ENCODE measurements at regions not wholly inside any gene's neighbourhood (a gene's known extent, or its start where the extent isn't known, plus 50 kb on each side); places are given as distances from the start of the nearest gene placed in this dataset.

DNA sequence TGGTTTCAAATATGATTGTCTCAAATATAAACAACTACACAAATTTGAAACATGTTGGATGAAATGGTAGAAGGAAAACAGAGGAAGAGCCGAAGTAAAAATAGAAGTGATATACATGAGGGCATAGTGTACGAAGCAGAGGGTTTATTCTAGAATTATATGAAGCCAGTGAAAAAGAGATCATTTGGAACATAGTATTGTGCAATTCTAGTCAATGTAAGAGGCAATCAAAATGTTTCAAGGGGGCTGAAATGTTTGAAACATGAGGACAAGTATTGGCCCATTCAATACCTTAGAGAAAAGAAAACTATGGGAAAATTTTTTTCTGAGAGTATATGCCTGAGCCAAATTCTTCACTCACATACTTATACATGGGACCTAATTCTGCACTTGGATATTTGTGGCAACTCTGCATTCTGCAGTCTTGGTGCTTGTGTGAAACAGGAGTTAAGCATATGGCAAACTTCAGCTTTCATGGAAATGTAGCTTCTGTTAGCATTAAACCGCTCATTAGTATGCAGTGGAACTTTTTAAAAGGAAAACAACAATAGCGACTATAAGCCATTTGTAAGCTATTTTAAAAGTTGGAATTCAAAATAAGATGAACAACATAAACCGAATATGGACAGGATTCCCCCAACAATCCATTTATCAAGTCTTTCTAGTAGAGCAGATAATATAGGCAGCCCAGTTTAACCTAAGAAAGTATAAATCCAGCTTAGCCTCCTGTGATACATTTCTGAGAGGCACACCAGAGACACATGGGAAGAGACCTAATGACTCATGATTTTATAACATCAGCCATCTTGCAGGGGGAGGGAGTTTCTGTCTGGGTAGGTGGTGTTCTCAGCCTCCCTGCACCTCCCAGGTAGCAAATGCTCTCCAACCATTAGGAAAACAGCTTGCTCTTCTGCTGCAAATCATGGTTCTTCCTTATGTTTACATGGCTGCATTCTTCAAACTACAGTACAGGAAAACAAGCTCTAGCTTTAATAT is 197.8 kb downstream of the PAX3 start:
- no peaks in the 10 kb centered on the region for H3K4me1 Mint-ChIP-seq (ENCODE audit: low read depth)
- no peak for DNase-seq
- H3K36me3 Mint-ChIP-seq (ENCODE audit: low read depth) = no peaks in the 10 kb centered on the region
- no peaks in the 10 kb centered on the region for H3K9me3 Mint-ChIP-seq (ENCODE audit: insufficient read depth)
- no peaks in the 10 kb centered on the region for H3K27me3 Mint-ChIP-seq (ENCODE audit: low read depth)
- ATAC-seq = no peak
- POLR2A ChIA-PET = no interaction called here
- H3K27ac Mint-ChIP-seq = no peak overlapping the region
- no peak overlapping the region for H3K4me3 Mint-ChIP-seq
- CTCF ChIA-PET = no interaction called here

DNA sequence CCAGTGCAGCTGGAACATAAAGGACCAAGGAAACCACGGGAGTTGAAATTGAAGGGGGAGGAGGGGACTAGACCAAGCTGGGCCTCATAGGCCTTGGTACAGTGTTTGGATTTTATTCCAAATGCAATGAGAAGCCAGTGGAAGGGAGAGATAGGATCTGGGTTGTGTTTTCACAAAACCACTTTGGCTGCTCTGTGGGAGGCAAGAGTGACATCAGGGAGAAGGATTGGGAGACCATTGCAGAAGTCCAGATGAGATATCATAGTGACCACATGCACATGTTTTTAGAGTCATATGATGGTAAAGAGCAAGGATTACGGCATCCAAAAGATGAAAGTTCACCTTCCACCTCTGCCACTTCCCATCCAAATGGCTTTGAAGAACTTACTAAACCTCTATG is 210.2 kb downstream of the PAX3 start:
- Mint-ChIP-seq H3K27me3 (ENCODE audit: low read depth) (no peaks in the 10 kb centered on the region), H3K4me3 (no peak overlapping the region), H3K4me1 (ENCODE audit: low read depth) (no peaks in the 10 kb centered on the region), H3K27ac (no peak overlapping the region), H3K9me3 (ENCODE audit: insufficient read depth) (no peaks in the 10 kb centered on the region), H3K36me3 (ENCODE audit: low read depth) (no peaks in the 10 kb centered on the region)
- no peak for ATAC-seq
- ChIA-PET CTCF (no interaction called here), POLR2A (no interaction called here)
- DNase-seq = no peak

DNA sequence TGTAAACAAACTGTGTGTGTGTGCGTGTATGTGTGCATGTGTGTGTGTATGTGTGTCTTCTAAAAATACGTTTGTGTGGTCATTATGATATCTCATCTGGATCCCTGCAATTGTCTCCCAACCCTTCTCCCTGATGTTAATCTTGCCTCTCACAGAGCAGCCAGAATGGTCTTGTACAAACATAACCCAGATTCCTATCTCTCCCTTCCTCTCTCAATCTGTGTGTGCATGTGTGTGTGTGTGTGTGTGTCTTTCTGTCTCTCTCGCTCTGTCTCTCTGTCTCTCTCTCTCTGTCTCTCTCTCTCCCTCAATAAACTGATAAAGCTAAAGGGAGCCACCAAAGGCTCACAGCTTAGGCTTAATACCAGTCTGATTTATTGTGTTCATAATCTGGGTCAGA is 210.8 kb downstream of the PAX3 start:
- CTCF ChIA-PET = no interaction called here

DNA sequence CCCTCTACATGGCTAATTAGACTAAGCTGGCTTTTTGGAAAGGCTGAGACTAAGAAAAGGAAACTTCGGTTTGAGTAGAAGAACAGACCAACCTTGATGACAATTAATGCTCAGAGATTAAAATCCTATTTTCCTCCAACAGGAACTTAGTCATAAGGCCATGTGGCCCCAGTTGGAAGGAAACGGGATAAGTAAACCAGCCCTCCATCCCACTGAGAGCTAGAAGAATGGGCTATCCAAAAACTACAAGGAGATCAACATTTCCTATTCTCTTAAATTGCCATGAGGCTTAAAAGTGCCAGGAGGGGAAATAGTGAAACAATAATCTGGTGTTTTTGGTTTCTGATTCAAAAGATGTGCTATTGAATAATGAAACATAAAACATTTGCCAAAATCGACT is 216.6 kb downstream of the PAX3 start:
- ChIA-PET POLR2A (no interaction called here), CTCF (no interaction called here)
- no peaks in the 10 kb centered on the region for H3K4me1 Mint-ChIP-seq (ENCODE audit: low read depth)
- H3K27me3 Mint-ChIP-seq (ENCODE audit: low read depth) = no peaks in the 10 kb centered on the region
- no peak overlapping the region for H3K4me3 Mint-ChIP-seq
- H3K36me3 Mint-ChIP-seq (ENCODE audit: low read depth) = no peaks in the 10 kb centered on the region
- ATAC-seq (no peak), DNase-seq (no peak)
- no peak overlapping the region for H3K27ac Mint-ChIP-seq
- no peaks in the 10 kb centered on the region for H3K9me3 Mint-ChIP-seq (ENCODE audit: insufficient read depth)

More for the DNA sequence above, 210.8 kb downstream of the PAX3 start:
- Mint-ChIP-seq H3K27me3 (ENCODE audit: low read depth) (no peaks in the 10 kb centered on the region), H3K27ac (no peak overlapping the region), H3K36me3 (ENCODE audit: low read depth) (no peaks in the 10 kb centered on the region), H3K9me3 (ENCODE audit: insufficient read depth) (no peaks in the 10 kb centered on the region), H3K4me1 (ENCODE audit: low read depth) (no peaks in the 10 kb centered on the region), H3K4me3 (no peak overlapping the region)
- ATAC-seq (no peak), DNase-seq (no peak)
- POLR2A ChIA-PET = no interaction called here

DNA sequence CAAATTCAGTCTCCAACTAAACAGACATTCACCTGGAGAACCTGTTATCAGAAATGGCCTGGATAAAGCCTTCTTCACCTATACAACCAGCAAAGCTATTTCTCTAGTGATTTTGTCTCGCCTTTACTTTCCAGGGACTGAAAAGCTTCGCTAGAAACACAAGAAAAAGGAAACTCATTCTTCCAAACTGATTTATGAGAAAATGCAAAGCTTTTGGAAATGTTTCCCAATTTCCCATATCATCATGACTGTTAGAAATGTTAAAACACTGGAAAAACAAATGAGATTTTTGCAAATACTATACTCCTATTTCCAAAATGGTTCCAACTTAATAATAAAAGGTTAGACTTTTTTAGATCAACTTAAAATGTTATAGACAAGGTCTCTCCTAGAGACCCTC is 218.7 kb downstream of the PAX3 start:
- H3K27me3 Mint-ChIP-seq (ENCODE audit: low read depth) = no peaks in the 10 kb centered on the region
- ChIA-PET POLR2A (no interaction called here), CTCF (no interaction called here)
- DNase-seq = no peak
- H3K27ac Mint-ChIP-seq = no peak overlapping the region
- no peaks in the 10 kb centered on the region for H3K4me1 Mint-ChIP-seq (ENCODE audit: low read depth)
- H3K36me3 Mint-ChIP-seq (ENCODE audit: low read depth) = no peaks in the 10 kb centered on the region
- no peak overlapping the region for H3K4me3 Mint-ChIP-seq
- H3K9me3 Mint-ChIP-seq (ENCODE audit: insufficient read depth) = no peaks in the 10 kb centered on the region
- no peak for ATAC-seq

DNA sequence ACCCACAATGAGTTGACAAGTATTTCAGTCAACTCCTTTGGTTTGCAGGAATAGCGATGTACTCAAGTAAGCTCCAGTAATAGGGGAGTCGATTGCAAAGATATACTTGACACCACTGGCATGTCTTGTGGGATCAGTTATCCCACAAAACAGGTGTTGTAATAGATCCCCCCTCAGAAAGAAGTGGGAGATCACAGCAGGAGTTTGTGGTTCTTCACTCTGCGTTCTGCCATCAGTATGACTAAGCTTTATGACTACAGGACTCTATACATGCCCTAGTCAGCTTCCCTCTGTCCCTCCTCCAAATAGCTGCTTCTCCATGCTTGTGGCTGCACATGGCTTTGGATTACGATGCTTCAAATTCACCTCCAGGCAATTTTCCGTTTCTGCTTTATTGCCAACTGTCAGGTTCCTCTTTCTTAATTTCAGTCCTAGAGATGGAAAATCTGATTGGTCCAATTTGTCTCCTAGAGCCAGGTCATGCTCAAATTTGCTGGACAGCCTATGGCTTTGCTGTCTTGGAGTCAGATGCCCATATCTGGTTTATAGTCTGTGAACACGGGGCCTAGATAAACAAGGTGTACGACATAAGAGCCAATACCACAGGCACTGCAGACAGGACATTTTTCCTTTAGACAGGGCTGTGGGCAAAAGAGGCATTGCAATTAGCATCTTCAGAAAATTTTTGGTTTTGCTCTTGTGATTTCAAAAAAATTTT is 221.7 kb downstream of the PAX3 start:
- H3K4me3 Mint-ChIP-seq = no peak overlapping the region
- DNase-seq (no peak), ATAC-seq (no peak)
- no peaks in the 10 kb centered on the region for H3K9me3 Mint-ChIP-seq (ENCODE audit: insufficient read depth)
- ChIA-PET CTCF (no interaction called here), POLR2A (no interaction called here)
- no peak overlapping the region for H3K27ac Mint-ChIP-seq
- H3K27me3 Mint-ChIP-seq (ENCODE audit: low read depth) = no peaks in the 10 kb centered on the region
- H3K36me3 Mint-ChIP-seq (ENCODE audit: low read depth) = no peaks in the 10 kb centered on the region
- no peaks in the 10 kb centered on the region for H3K4me1 Mint-ChIP-seq (ENCODE audit: low read depth)

DNA sequence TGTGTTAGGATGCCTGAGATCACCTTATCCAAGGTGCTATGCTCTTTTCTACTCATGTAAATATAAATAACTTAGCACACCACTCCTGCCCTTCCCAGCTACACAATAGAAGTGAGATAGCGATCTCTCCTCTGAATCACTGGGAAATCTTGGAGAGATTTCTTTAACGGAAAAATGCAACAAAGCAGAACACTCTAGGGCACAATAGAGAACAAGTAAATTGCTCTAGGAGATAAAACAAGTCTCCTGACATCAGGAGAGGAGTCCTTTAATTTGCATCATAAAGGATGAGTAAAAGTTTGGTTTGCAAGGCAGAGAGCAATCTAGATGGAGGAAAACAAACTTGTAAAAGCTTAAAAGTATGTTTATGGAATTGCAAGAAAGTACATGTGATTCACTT is 224.1 kb downstream of the PAX3 start:
- no peaks in the 10 kb centered on the region for H3K36me3 Mint-ChIP-seq (ENCODE audit: low read depth)
- H3K4me3 Mint-ChIP-seq = no peak overlapping the region
- no peaks in the 10 kb centered on the region for H3K27me3 Mint-ChIP-seq (ENCODE audit: low read depth)
- H3K27ac Mint-ChIP-seq = no peak overlapping the region
- H3K4me1 Mint-ChIP-seq (ENCODE audit: low read depth) = no peaks in the 10 kb centered on the region
- ChIA-PET POLR2A (no interaction called here), CTCF (no interaction called here)
- DNase-seq (no peak), ATAC-seq (no peak)
- no peaks in the 10 kb centered on the region for H3K9me3 Mint-ChIP-seq (ENCODE audit: insufficient read depth)

DNA sequence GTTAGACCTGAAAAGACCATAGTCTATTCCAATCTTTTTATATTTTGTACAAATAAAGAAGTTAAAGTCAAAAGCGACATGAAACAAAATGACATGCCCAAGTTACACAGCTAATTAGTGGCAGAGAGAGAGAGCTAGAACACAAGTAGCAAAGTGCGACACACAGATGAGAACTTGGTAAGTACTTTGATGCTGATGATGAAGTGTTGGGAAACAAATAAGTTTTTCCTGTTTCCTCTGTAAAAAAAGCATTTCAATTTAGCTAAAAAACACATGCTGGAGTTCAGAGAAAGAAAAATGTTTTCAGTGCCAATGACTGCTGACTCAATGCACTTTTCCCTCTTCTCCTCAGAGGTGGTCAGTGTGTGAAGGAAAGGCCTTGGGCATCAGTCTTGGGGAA is 226.9 kb downstream of the PAX3 start:
- ChIA-PET CTCF (no interaction called here), POLR2A (no interaction called here)
- no peaks in the 10 kb centered on the region for H3K36me3 Mint-ChIP-seq (ENCODE audit: low read depth)
- ATAC-seq (no peak), DNase-seq (no peak)
- H3K4me3 Mint-ChIP-seq = no peak overlapping the region
- H3K27ac Mint-ChIP-seq = no peak overlapping the region
- H3K27me3 Mint-ChIP-seq (ENCODE audit: low read depth) = no peaks in the 10 kb centered on the region
- H3K4me1 Mint-ChIP-seq (ENCODE audit: low read depth) = no peaks in the 10 kb centered on the region
- no peaks in the 10 kb centered on the region for H3K9me3 Mint-ChIP-seq (ENCODE audit: insufficient read depth)

DNA sequence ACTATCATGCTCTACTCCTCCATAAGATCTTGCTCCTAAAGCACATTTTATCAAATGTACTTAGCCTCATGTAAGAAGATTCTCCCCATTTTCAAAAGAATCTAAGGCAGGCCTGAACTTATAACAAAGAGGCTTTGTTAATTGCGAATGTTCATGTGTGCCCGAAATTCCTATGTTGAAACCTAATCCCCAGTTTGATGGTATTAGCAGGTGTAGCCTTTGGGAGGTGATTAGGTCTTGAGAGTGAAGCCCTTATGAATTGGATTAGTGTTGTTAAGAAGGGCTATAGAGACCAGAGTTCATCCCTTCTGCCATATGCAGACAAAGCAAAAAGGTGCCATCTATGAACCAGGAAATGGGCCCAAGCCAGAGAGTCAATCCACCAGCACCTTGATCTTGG is 234.5 kb downstream of the PAX3 start:
- CTCF ChIA-PET = no interaction called here
- H3K9me3 Mint-ChIP-seq (ENCODE audit: insufficient read depth) = no peaks in the 10 kb centered on the region
- POLR2A ChIA-PET = no interaction called here
- H3K4me3 Mint-ChIP-seq = no peak overlapping the region
- no peaks in the 10 kb centered on the region for H3K27me3 Mint-ChIP-seq (ENCODE audit: low read depth)
- H3K27ac Mint-ChIP-seq = no peak overlapping the region
- H3K4me1 Mint-ChIP-seq (ENCODE audit: low read depth) = no peaks in the 10 kb centered on the region
- no peak for DNase-seq
- no peaks in the 10 kb centered on the region for H3K36me3 Mint-ChIP-seq (ENCODE audit: low read depth)
- no peak for ATAC-seq

DNA sequence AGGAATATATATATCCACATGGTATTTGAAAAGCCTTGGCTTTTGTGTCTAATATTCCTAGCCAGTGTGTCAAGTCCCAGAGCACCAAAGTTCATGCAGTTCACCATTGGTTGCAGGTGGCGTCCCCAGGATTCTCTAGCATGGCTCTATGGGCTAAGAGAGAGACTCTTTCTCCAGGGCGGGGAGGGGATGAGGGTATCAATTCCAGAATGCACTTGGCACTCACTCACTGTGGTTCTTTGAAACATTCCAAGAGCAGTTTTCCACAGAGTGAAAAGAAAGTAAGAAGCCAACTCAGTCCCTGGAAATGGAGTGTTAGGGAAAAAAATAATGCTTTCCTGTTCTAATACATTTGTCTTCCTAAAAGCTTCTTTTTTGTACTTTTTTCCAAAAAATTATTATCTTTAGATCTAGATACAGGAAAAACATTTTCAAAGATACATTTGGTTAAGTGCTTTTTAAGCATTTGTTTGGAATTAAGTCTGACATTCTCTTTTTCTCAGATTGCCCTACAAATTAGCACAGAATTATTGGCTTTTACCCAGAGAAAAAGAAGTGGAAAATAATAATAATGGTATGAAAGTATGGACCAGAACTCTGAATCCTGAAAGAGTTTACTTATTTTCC is 239.9 kb downstream of the PAX3 start:
- H3K4me3 Mint-ChIP-seq = no peak overlapping the region
- no peaks in the 10 kb centered on the region for H3K4me1 Mint-ChIP-seq (ENCODE audit: low read depth)
- DNase-seq (no peak), ATAC-seq (no peak)
- H3K9me3 Mint-ChIP-seq (ENCODE audit: insufficient read depth) = no peaks in the 10 kb centered on the region
- peaks cover 11% of the 10 kb centered on the region for H3K27me3 Mint-ChIP-seq (ENCODE audit: low read depth)
- POLR2A ChIA-PET = no interaction called here
- CTCF ChIA-PET = interaction anchor here (1.4 to 1.9 kb wide), 3 partner anchors 11 to 503 kb away, joined by 4 to 6 read pairs (median 5); no protein-coding TSS in a partner anchor
- H3K36me3 Mint-ChIP-seq (ENCODE audit: low read depth) = no peaks in the 10 kb centered on the region
- no peak overlapping the region for H3K27ac Mint-ChIP-seq

DNA sequence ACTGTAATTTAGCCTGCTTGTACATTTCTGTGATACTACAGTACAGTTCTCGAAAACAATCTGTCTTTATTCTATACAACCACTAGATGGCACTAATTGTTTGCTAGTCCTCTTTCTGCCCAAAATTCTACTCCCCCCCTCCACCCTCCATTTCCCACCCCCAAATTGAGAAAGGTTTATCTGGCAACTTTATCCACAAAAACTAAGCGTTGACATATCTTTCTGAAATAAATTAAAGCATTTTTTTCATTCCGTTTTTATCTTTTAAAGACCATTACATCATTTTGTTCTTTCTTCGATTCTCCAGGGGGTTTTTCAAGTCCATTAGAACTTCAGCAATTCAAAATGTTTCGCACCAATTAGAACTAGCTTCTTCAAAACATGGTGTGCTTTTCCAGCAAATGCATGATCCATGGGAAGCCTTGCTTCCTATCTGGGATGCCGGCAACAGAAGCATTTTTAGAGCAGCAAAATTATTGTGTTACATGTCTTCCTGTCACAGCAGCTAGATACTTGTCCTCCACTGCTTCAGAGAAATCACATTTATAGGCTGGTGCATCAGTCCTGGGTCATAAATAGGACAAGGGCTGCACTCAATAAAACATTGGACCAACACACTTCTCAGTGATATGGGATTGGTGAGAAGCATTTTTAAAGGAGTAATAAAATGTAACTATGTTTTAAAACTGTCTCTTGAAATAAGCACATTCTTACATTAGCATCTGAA is 241.3 kb downstream of the PAX3 start:
- no peak for DNase-seq
- Mint-ChIP-seq H3K9me3 (ENCODE audit: insufficient read depth) (no peaks in the 10 kb centered on the region), H3K27me3 (ENCODE audit: low read depth) (peaks cover 11% of the 10 kb centered on the region), H3K4me3 (no peak overlapping the region), H3K27ac (no peak overlapping the region), H3K4me1 (ENCODE audit: low read depth) (no peaks in the 10 kb centered on the region), H3K36me3 (ENCODE audit: low read depth) (no peaks in the 10 kb centered on the region)
- no peak for ATAC-seq
- CTCF ChIA-PET = interaction anchor here (0.6 to 1.9 kb wide), 4 partner anchors 12 to 261 kb away, joined by 3 to 5 read pairs (median 4); no protein-coding TSS in a partner anchor
- POLR2A ChIA-PET = no interaction called here

DNA sequence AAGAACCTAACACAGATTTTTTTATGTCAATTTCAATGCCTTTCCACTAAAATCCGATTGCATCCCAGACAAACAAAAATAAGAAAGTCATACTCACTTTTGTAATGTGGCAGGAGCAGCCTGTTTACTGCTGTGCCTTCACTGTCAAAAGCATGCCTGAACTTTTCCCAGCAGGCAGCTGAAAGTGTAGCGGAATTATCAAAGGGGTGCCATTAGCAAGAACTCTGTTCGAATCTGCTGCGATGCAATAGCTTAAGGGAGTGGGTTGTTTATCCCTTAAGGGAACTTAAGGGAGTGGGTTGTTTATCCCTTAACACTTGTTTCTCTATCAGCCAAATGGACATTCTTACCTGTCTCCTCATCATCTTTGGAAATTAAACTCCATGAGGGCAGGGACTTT is 243.5 kb downstream of the PAX3 start:
- Mint-ChIP-seq H3K4me3 (no peak overlapping the region), H3K9me3 (ENCODE audit: insufficient read depth) (no peaks in the 10 kb centered on the region), H3K27ac (no peak overlapping the region), H3K36me3 (ENCODE audit: low read depth) (no peaks in the 10 kb centered on the region), H3K27me3 (ENCODE audit: low read depth) (peaks cover 11% of the 10 kb centered on the region), H3K4me1 (ENCODE audit: low read depth) (no peaks in the 10 kb centered on the region)
- no peak for ATAC-seq
- POLR2A ChIA-PET = no interaction called here
- no peak for DNase-seq
- CTCF ChIA-PET = no interaction called here

All from activated CD8-positive, alpha-beta T cell treated with anti-CD3 and anti-CD28 coated beads, Interleukin-2, amount 10 ng/mL, durations not matched to agents 7 days and 5 days (primary cell).